Neural cell (in vitro differentiated cells): ENCODE measurements at regions not wholly inside any gene's neighbourhood (a gene's known extent, or its start where the extent isn't known, plus 50 kb on each side); places are given as distances from the start of the nearest gene placed in this dataset.

Experiments used
- H2AFZ ChIP-seq: fragments of 200-600, 300-800 bp; sonication (generic), shearing (Covaris generic); 2 replicates; pipeline ENCODE4 v1.6.0; 2014; ENCODE audit warnings: low read depth, mild to moderate bottlenecking, antibody characterized with exemption, low read length, moderate library complexity
- H3F3A ChIP-seq: fragments of 200-600 bp; shearing (Covaris generic); 2 replicates; pipeline ENCODE4 v1.6.1; 2016; ENCODE audit warnings: mild to moderate bottlenecking, moderate library complexity, mixed read lengths, antibody characterized with exemption, low read length; ENCODE audit not compliant: insufficient read depth, poor library complexity, severe bottlenecking
- H3K27ac ChIP-seq: fragments of 200-600, 300-800 bp; sonication (generic), shearing (Covaris generic); 2 replicates; pipeline ENCODE4 v1.5.1; 2014; ENCODE audit warnings: mild to moderate bottlenecking, low read length, moderate library complexity
- H3K27me3 ChIP-seq: fragments of 300-800, 200-600 bp; sonication (generic), shearing (Covaris generic); 2 replicates; pipeline ENCODE4 v1.6.0; 2014; ENCODE audit warnings: mild to moderate bottlenecking, low read depth, low read length, moderate library complexity; ENCODE audit not compliant: insufficient read depth
- H3K36me3 ChIP-seq: fragments of 300-800, 200-600 bp; sonication (generic), shearing (Covaris generic); 2 replicates; pipeline ENCODE4 v1.5.1; 2014; ENCODE audit warnings: mild to moderate bottlenecking, antibody characterized with exemption, low read length, moderate library complexity; ENCODE audit not compliant: insufficient read depth
- H3K4me2 ChIP-seq: fragments of 300-800, 200-600 bp; sonication (generic), shearing (Covaris generic); 2 replicates; pipeline ENCODE4 v1.6.0; 2014; ENCODE audit warnings: mild to moderate bottlenecking, low read length
- H3K4me3 ChIP-seq: fragments of 300-800, 200-600 bp; sonication (generic), shearing (Covaris generic); 2 replicates; pipeline ENCODE4 v1.5.1; 2014; ENCODE audit warnings: mild to moderate bottlenecking, low read length, moderate library complexity
- H3K79me2 ChIP-seq: fragments of 200-600 bp; shearing (Covaris generic); replicated peaks from 2 replicates; pipeline ENCODE4 v1.6.0; 2014; ENCODE audit warnings: mild to moderate bottlenecking, low read length, moderate library complexity; ENCODE audit not compliant: insufficient read depth
- H3K9ac ChIP-seq: fragments of 300-800, 200-600 bp; sonication (generic), shearing (Covaris generic); 2 replicates; pipeline ENCODE4 v1.6.1; 2016; ENCODE audit warnings: mild to moderate bottlenecking, low read length, mixed read lengths
- H3K9me2 ChIP-seq: fragments of 200-600 bp; shearing (Covaris generic); 2 replicates; pipeline ENCODE4 v1.6.1; 2016; ENCODE audit warnings: mild to moderate bottlenecking, low read length, mixed read lengths; ENCODE audit not compliant: insufficient read depth
- H3K9me3 ChIP-seq: fragments of 200-600, 300-800 bp; sonication (generic), shearing (Covaris generic); 2 replicates; pipeline ENCODE4 v1.6.1; 2016; ENCODE audit warnings: mild to moderate bottlenecking, mixed run types, low read length, moderate library complexity, mixed read lengths
- H4K20me1 ChIP-seq: fragments of 200-600 bp; shearing (Covaris generic); 2 replicates; pipeline ENCODE4 v1.6.1; 2016; ENCODE audit warnings: mild to moderate bottlenecking, mixed run types; ENCODE audit not compliant: insufficient read depth
- EP300 ChIP-seq: fragments of 450-650 bp; conservative IDR thresholded peaks from 2 replicates; pipeline ENCODE4 v1.6.1; 2014; ENCODE audit warnings: antibody characterized with exemption, mild to moderate bottlenecking, moderate library complexity; ENCODE audit not compliant: poor library complexity, severe bottlenecking
- EZH2 ChIP-seq: fragments of 200-600, 300-800 bp; shearing (Covaris generic), sonication (generic); IDR thresholded peaks from 2 replicates; pipeline ENCODE4 v1.6.1; 2014; ENCODE audit warnings: antibody characterized with exemption, low read length, borderline replicate concordance, mild to moderate bottlenecking; ENCODE audit not compliant: insufficient read depth, poor library complexity, severe bottlenecking
- MXI1 ChIP-seq: fragments of 450-650 bp; conservative IDR thresholded peaks from 2 replicates; pipeline ENCODE4 v1.6.1; 2014; ENCODE audit warnings: antibody characterized with exemption, mild to moderate bottlenecking; ENCODE audit not compliant: poor library complexity, severe bottlenecking
- POLR2AphosphoS5 ChIP-seq: IDR thresholded peaks from 2 replicates; pipeline ENCODE4 v1.6.1; 2012
- RAD21 ChIP-seq: fragments of 450-650 bp; conservative IDR thresholded peaks from 2 replicates; pipeline ENCODE4 v1.6.1; 2014; ENCODE audit warnings: antibody characterized with exemption, mild to moderate bottlenecking, moderate library complexity
- SMC3 ChIP-seq: fragments of 450-650 bp; conservative IDR thresholded peaks from 2 replicates; pipeline ENCODE4 v1.6.1; 2014; ENCODE audit warnings: antibody characterized with exemption, mild to moderate bottlenecking, moderate library complexity; ENCODE audit not compliant: poor library complexity
- TAF1 ChIP-seq: IDR thresholded peaks from 2 replicates; pipeline ENCODE4 v1.6.1; 2012; ENCODE audit warnings: low read depth
- TF ChIP-seq, protein P1 (sequence below): fragments of 450-650 bp; IDR thresholded peaks from 2 replicates; pipeline ENCODE4 v1.5.1; 2014; ENCODE audit warnings: antibody characterized with exemption, mild to moderate bottlenecking, moderate library complexity; ENCODE audit not compliant: poor library complexity, severe bottlenecking
- TF ChIP-seq, protein P2 (sequence below): IDR thresholded peaks from 2 replicates; pipeline ENCODE4 v1.6.1; 2012; ENCODE audit warnings: borderline replicate concordance

DNA sequence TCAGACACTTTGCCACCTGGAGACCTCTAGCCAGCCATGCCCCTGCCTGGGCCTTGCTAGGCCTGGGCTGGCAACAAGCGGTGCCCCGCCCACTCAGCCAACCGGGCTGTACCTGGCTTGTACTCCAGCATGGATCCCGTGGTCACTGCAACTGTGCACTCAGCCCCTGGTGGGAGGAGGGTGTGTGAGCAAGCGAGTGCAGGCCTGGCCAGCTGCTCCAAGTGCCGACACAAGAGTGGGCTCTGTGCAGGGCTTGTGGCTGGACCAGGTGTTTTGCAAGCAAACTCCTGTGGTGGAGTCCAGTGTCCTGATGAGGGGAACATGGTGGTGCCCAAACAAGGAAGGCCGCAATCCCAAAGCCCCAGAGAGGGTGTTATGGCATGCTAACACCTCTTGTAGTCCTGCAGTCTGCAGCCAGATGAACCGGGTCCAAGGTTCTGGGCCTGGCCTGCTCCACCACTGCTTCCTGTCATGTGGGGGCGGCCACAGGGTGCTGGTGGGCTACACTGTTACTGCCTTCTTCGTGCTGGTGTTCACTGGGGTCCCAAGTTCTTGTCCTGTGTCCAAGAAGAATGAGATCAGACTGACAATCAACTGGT is 60.1 kb upstream of the CD28 start:
- no peak overlapping the region for H3K9ac ChIP-seq
- no peaks in the 10 kb centered on the region for H3K36me3 ChIP-seq
- TF ChIP-seq MXI1, result no peak
- TF ChIP-seq, protein P1, sequence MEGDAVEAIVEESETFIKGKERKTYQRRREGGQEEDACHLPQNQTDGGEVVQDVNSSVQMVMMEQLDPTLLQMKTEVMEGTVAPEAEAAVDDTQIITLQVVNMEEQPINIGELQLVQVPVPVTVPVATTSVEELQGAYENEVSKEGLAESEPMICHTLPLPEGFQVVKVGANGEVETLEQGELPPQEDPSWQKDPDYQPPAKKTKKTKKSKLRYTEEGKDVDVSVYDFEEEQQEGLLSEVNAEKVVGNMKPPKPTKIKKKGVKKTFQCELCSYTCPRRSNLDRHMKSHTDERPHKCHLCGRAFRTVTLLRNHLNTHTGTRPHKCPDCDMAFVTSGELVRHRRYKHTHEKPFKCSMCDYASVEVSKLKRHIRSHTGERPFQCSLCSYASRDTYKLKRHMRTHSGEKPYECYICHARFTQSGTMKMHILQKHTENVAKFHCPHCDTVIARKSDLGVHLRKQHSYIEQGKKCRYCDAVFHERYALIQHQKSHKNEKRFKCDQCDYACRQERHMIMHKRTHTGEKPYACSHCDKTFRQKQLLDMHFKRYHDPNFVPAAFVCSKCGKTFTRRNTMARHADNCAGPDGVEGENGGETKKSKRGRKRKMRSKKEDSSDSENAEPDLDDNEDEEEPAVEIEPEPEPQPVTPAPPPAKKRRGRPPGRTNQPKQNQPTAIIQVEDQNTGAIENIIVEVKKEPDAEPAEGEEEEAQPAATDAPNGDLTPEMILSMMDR, result no peak
- no peak for TF ChIP-seq SMC3
- no peak for TF ChIP-seq TAF1
- TF ChIP-seq POLR2AphosphoS5, result no peak
- TF ChIP-seq, protein P2, sequence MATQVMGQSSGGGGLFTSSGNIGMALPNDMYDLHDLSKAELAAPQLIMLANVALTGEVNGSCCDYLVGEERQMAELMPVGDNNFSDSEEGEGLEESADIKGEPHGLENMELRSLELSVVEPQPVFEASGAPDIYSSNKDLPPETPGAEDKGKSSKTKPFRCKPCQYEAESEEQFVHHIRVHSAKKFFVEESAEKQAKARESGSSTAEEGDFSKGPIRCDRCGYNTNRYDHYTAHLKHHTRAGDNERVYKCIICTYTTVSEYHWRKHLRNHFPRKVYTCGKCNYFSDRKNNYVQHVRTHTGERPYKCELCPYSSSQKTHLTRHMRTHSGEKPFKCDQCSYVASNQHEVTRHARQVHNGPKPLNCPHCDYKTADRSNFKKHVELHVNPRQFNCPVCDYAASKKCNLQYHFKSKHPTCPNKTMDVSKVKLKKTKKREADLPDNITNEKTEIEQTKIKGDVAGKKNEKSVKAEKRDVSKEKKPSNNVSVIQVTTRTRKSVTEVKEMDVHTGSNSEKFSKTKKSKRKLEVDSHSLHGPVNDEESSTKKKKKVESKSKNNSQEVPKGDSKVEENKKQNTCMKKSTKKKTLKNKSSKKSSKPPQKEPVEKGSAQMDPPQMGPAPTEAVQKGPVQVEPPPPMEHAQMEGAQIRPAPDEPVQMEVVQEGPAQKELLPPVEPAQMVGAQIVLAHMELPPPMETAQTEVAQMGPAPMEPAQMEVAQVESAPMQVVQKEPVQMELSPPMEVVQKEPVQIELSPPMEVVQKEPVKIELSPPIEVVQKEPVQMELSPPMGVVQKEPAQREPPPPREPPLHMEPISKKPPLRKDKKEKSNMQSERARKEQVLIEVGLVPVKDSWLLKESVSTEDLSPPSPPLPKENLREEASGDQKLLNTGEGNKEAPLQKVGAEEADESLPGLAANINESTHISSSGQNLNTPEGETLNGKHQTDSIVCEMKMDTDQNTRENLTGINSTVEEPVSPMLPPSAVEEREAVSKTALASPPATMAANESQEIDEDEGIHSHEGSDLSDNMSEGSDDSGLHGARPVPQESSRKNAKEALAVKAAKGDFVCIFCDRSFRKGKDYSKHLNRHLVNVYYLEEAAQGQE, result no peak
- TF ChIP-seq RAD21, result no peak
- TF ChIP-seq EP300, result no peak
- no peak for TF ChIP-seq EZH2
- no peaks in the 10 kb centered on the region for H3K27me3 ChIP-seq
- H3K4me2 ChIP-seq, result no peak overlapping the region
- H3K27ac ChIP-seq, result no peak overlapping the region
- no peak overlapping the region for H3K4me3 ChIP-seq
- no peaks in the 10 kb centered on the region for H3K9me3 ChIP-seq
- no peaks in the 10 kb centered on the region for H3F3A ChIP-seq
- no peaks in the 10 kb centered on the region for H3K79me2 ChIP-seq
- no peaks in the 10 kb centered on the region for H3K9me2 ChIP-seq
- H4K20me1 ChIP-seq, result no peaks in the 10 kb centered on the region
- H2AFZ ChIP-seq, result no peak overlapping the region

DNA sequence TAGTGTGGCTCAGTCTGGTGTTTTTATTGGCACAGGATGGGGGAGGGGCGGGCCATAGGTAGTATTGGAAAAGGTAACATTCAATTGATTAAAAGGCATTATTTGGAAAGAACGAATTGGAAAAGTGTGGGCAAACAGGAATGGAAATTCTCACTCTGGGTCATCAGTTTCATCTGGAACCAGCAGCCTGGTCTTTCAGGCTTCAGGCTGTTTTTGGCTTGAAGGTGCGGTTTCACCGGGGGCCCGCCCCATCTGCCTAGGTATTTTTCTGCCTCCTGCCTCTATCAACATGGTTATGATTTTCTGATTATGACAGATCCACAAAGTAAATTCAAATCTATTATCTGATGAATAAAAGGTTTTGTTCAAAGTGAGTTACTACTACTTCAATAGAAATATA is 59.5 kb upstream of the CD28 start:
- Histone ChIP-seq H3K9me2 (no peaks in the 10 kb centered on the region), H3F3A (no peaks in the 10 kb centered on the region), H3K4me2 (no peak overlapping the region), H3K9me3 (no peaks in the 10 kb centered on the region), H3K27ac (no peak overlapping the region), H4K20me1 (no peaks in the 10 kb centered on the region), H3K79me2 (no peaks in the 10 kb centered on the region), H3K27me3 (no peaks in the 10 kb centered on the region), H3K4me3 (no peak overlapping the region), H3K9ac (no peak overlapping the region), H3K36me3 (no peaks in the 10 kb centered on the region), H2AFZ (no peak overlapping the region)
- TF ChIP-seq TAF1, result no peak
- TF ChIP-seq, protein P2, result no peak
- no peak for TF ChIP-seq EZH2
- TF ChIP-seq RAD21, result no peak
- no peak for TF ChIP-seq MXI1
- no peak for TF ChIP-seq EP300
- TF ChIP-seq POLR2AphosphoS5, result no peak
- TF ChIP-seq, protein P1, result no peak
- no peak for TF ChIP-seq SMC3
